Endothelial cell of umbilical vein (primary cell): ENCODE measurements at regions not wholly inside any gene's neighbourhood (a gene's known extent, or its start where the extent isn't known, plus 50 kb on each side); places are given as distances from the start of the nearest gene placed in this dataset.

Experiments used
- BruUV-seq: library from RNA; stranded (reverse); fragments of 400-500 nt; replicated peaks from 2 replicates; lab custom pipeline; 2021; lab: Mats Ljungman, UMichigan
- CTCF ChIA-PET: fragments of 300-600, 350-600 bp; sonication (Branson Sonifier 250); formaldehyde crosslinking; loops from one replicate; lab custom pipeline; 2021; ENCODE audit warnings: antibody characterized with exemption, inconsistent platforms; lab: Charles Lee
- POLR2A ChIA-PET: fragments of 300-600, 350-600 bp; sonication (Branson Sonifier 250); formaldehyde crosslinking; loops from one replicate; lab custom pipeline; 2021; ENCODE audit warnings: antibody characterized with exemption, inconsistent platforms; lab: Charles Lee
- DNase-seq: peaks from one replicate; pipeline ENCODE4 v3.0.0-alpha.2; 2011; ENCODE audit warnings: low read depth, low spot score
- FAIRE-seq: peaks from 2 replicates; lab custom pipeline; 2011; peaks lifted over from hg19 to GRCh38; lab: Jason Lieb, UNC
- H2AFZ ChIP-seq: 2 replicates; pipeline ENCODE4 v1.6.0; 2012; ENCODE audit warnings: low read depth, low read length, control low read depth, inconsistent platforms
- H3K27ac ChIP-seq: 2 replicates; pipeline ENCODE4 v1.5.1; 2011; ENCODE audit warnings: low read depth, mild to moderate bottlenecking, control low read depth, low read length, moderate library complexity; ENCODE audit not compliant: insufficient read depth
- H3K27me3 ChIP-seq, 2 experiments: 2 replicates each; pipeline versions ENCODE4 v1.6.0 to v1.6.1; 2011; ENCODE audit warnings: low read length in 2 of 2, mixed read lengths in 1 of 2; ENCODE audit not compliant: control insufficient read depth in 2 of 2, insufficient read depth in 2 of 2
- H3K36me3 ChIP-seq, 2 experiments: 2 replicates in 1 of 2; 3 replicates in 1 of 2; pipeline ENCODE4 v1.5.1; 2011; ENCODE audit warnings: low read length in 2 of 2, mild to moderate bottlenecking in 1 of 2, moderate library complexity in 1 of 2; ENCODE audit not compliant: control insufficient read depth in 2 of 2, insufficient read depth in 2 of 2; ENCODE audit errors: extremely low read depth in 1 of 2
- H3K4me1 ChIP-seq: 3 replicates; pipeline ENCODE4 v1.5.1; 2011; ENCODE audit warnings: mild to moderate bottlenecking, low read length; ENCODE audit not compliant: control insufficient read depth, insufficient read depth; ENCODE audit errors: extremely low read depth
- H3K4me2 ChIP-seq: 2 replicates; pipeline ENCODE4 v1.6.1; 2011; ENCODE audit warnings: low read length, control low read depth, mixed read lengths; ENCODE audit not compliant: insufficient read depth
- H3K4me3 ChIP-seq, 3 experiments: fragments of 200-600 bp in 1 of 3; sonication (generic), shearing (Covaris generic) in 1 of 3; replicated peaks in 1 of 3; 2 replicates each; pipeline ENCODE4 v1.5.1; 2011 to 2016; ENCODE audit warnings: control low read depth in 3 of 3, low read length in 3 of 3, mild to moderate bottlenecking in 2 of 3, inconsistent platforms in 1 of 3, low read depth in 1 of 3, moderate library complexity in 1 of 3; ENCODE audit not compliant: insufficient read depth in 1 of 3
- H3K79me2 ChIP-seq: 2 replicates; pipeline ENCODE4 v1.6.0; 2012; ENCODE audit warnings: low read length, inconsistent platforms; ENCODE audit not compliant: control insufficient read depth, insufficient read depth
- H3K9ac ChIP-seq: replicated peaks from 2 replicates; pipeline ENCODE3; 2011; ENCODE audit warnings: low read length, control low read depth; ENCODE audit not compliant: insufficient read depth; ENCODE audit errors: extremely low read depth
- H3K9me1 ChIP-seq: replicated peaks from 3 replicates; pipeline ENCODE4 v1.6.0; 2011; ENCODE audit warnings: mild to moderate bottlenecking, low read length; ENCODE audit not compliant: control insufficient read depth, insufficient read depth; ENCODE audit errors: extremely low read depth
- H3K9me3 ChIP-seq: replicated peaks from 2 replicates; pipeline ENCODE4 v1.5.1; 2012; ENCODE audit warnings: low read length, inconsistent platforms; ENCODE audit not compliant: control insufficient read depth, insufficient read depth
- H4K20me1 ChIP-seq: replicated peaks from 2 replicates; pipeline ENCODE3; 2011; ENCODE audit warnings: mild to moderate bottlenecking, low read length; ENCODE audit not compliant: control insufficient read depth, insufficient read depth; ENCODE audit errors: extremely low read depth
- EZH2 ChIP-seq: IDR thresholded peaks from 2 replicates; pipeline ENCODE4 v1.6.1; 2012; ENCODE audit warnings: borderline replicate concordance, low read depth, mild to moderate bottlenecking, moderate library complexity, low read length, inconsistent platforms; ENCODE audit not compliant: severe bottlenecking
- FOS ChIP-seq: IDR thresholded peaks from 2 replicates; pipeline ENCODE4 v1.6.1; 2011; ENCODE audit warnings: mild to moderate bottlenecking, low read length, moderate library complexity, borderline replicate concordance; ENCODE audit not compliant: insufficient read depth
- GATA2 ChIP-seq: IDR thresholded peaks from 2 replicates; pipeline ENCODE4 v1.7.0; 2011; ENCODE audit warnings: low read depth, mild to moderate bottlenecking, moderate library complexity, mixed read lengths, low read length; ENCODE audit not compliant: insufficient read length, insufficient read depth
- JUN ChIP-seq: IDR thresholded peaks from 2 replicates; pipeline ENCODE4 v1.6.1; 2011; ENCODE audit warnings: borderline replicate concordance, low read depth; ENCODE audit not compliant: insufficient read length, insufficient read depth
- MYC ChIP-seq: IDR thresholded peaks from one replicate; pipeline ENCODE4 v1.6.1; 2011; ENCODE audit warnings: mild to moderate bottlenecking, low read depth, low read length
- POLR2A ChIP-seq: IDR thresholded peaks from 2 replicates; pipeline ENCODE4 v1.6.1; 2012; ENCODE audit warnings: low read depth, mild to moderate bottlenecking, control low read depth, low read length
- POLR2AphosphoS5 ChIP-seq: IDR thresholded peaks from 2 replicates; pipeline ENCODE4 v1.6.1; 2012; ENCODE audit warnings: low read depth, mild to moderate bottlenecking, control low read depth, low read length, moderate library complexity; ENCODE audit not compliant: insufficient read depth
- dilution Hi-C: fragments of 300-500 bp; cut with MboI; formaldehyde crosslinking; loops from one replicate; pipeline ENCODE4 v1.15.0; 2019; ENCODE audit warnings: low sequenced_read_pairs; ENCODE audit not compliant: extremely low pct_ligation_motif_present
- intact Hi-C: fragments of 100-400 bp; cut with micrococcal nuclease; formaldehyde crosslinking; loops from one replicate; pipeline ENCODE4 v1.10.0; 2022
- TF ChIP-seq, protein P1 (sequence below), 2 donors: IDR thresholded peaks; 1 replicate in 1 of 2; 2 replicates in 1 of 2; pipeline ENCODE4 v1.5.1; 2011; ENCODE audit warnings: low read length in 2 of 2, mild to moderate bottlenecking in 2 of 2, moderate library complexity in 2 of 2, control low read depth in 1 of 2, inconsistent platforms in 1 of 2, low read depth in 1 of 2; ENCODE audit not compliant: insufficient read depth in 1 of 2; ENCODE audit errors: extremely low read depth in 1 of 2
- TF ChIP-seq, protein P2 (sequence below): IDR thresholded peaks from 2 replicates; pipeline ENCODE4 v1.6.1; 2011; ENCODE audit not compliant: insufficient read depth, insufficient read length

DNA sequence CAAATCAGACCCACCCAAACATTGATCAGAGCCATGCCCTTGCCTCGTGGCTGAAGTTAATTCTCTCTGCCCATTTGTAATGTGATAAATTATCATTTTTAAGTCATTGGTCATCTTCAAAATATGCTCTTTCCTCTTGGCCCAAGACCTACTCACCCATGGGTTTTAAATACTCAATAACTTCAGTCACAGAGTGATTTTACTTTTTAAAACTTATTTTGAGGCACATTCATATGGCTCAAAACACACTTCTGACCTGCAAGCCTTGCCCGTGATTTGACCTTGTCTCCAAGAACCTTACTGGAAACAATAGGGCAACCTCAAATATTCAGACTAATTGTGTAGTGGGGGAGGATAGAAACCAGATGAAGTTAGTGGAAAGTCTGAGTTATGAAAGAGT, 176.2 kb upstream of the LNX1 start:
- Histone ChIP-seq H3K36me3 (no peaks in the 10 kb centered on the region), H2AFZ (no peak overlapping the region), H3K9ac (no peak overlapping the region), H3K4me3 (no peak overlapping the region), H3K4me2 (no peak overlapping the region), H3K27me3 (no peaks in the 10 kb centered on the region), H3K79me2 (no peaks in the 10 kb centered on the region), H4K20me1 (no peaks in the 10 kb centered on the region), H3K9me3 (no peaks in the 10 kb centered on the region), H3K27ac (no peak overlapping the region), H3K4me1 (no peaks in the 10 kb centered on the region), H3K9me1 (no peaks in the 10 kb centered on the region)
- no peak for FAIRE-seq
- no TSS peak for BruUV-seq
- ChIA-PET CTCF (no interaction called here), POLR2A (no interaction called here)
- TF ChIP-seq, protein P1, sequence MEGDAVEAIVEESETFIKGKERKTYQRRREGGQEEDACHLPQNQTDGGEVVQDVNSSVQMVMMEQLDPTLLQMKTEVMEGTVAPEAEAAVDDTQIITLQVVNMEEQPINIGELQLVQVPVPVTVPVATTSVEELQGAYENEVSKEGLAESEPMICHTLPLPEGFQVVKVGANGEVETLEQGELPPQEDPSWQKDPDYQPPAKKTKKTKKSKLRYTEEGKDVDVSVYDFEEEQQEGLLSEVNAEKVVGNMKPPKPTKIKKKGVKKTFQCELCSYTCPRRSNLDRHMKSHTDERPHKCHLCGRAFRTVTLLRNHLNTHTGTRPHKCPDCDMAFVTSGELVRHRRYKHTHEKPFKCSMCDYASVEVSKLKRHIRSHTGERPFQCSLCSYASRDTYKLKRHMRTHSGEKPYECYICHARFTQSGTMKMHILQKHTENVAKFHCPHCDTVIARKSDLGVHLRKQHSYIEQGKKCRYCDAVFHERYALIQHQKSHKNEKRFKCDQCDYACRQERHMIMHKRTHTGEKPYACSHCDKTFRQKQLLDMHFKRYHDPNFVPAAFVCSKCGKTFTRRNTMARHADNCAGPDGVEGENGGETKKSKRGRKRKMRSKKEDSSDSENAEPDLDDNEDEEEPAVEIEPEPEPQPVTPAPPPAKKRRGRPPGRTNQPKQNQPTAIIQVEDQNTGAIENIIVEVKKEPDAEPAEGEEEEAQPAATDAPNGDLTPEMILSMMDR (IDR thresholded peaks at IDR 0.05; ENCODE audit: extremely low read depth in 1 of 2, insufficient read depth in 1 of 2, low read depth in 1 of 2, low read length in 2 of 2), result no peak
- TF ChIP-seq, protein P2, sequence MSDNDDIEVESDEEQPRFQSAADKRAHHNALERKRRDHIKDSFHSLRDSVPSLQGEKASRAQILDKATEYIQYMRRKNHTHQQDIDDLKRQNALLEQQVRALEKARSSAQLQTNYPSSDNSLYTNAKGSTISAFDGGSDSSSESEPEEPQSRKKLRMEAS, result no peak
- TF ChIP-seq FOS (no peak), JUN (no peak), POLR2AphosphoS5 (no peak), GATA2 (no peak), POLR2A (no peak), EZH2 (no peak), MYC (no peak)
- dilution Hi-C loops (no loop called here), intact Hi-C loops (loop anchor here (10.0 kb wide), 1 partner anchor 87 kb away; no protein-coding TSS in a partner anchor)
- no peak for DNase-seq
